Muscle layer of colon (tissue), 2 donors: ENCODE measurements at regions not wholly inside any gene's neighbourhood (a gene's known extent, or its start where the extent isn't known, plus 50 kb on each side); places are given as distances from the start of the nearest gene placed in this dataset.

ENCODE experiments used
- H3K27ac ChIP-seq: one replicate; pipeline ENCODE4 v1.7.0; 2013; ENCODE audit warnings: low read depth, mild to moderate bottlenecking, low read length, moderate library complexity
- H3K27me3 ChIP-seq, 2 donors: one replicate each; pipeline ENCODE4 v1.7.0; 2013; ENCODE audit warnings: low read length in 2 of 2, mild to moderate bottlenecking in 2 of 2; ENCODE audit not compliant: insufficient read depth in 2 of 2, control insufficient read depth in 1 of 2
- H3K36me3 ChIP-seq: one replicate; pipeline ENCODE4 v1.7.0; 2013; ENCODE audit warnings: mild to moderate bottlenecking, low read length; ENCODE audit not compliant: insufficient read depth
- H3K4me1 ChIP-seq: one replicate; pipeline ENCODE4 v1.7.0; 2013; ENCODE audit warnings: mild to moderate bottlenecking, low read length; ENCODE audit not compliant: insufficient read depth
- H3K4me3 ChIP-seq, 2 donors: one replicate each; pipeline ENCODE4 v1.7.0; 2013; ENCODE audit warnings: low read length in 2 of 2, low read depth in 1 of 2, mild to moderate bottlenecking in 1 of 2, moderate library complexity in 1 of 2
- H3K9ac ChIP-seq: one replicate; pipeline ENCODE4 v1.7.0; 2013; ENCODE audit warnings: low read length
- H3K9me3 ChIP-seq: one replicate; pipeline ENCODE4 v1.7.0; 2013; ENCODE audit warnings: mild to moderate bottlenecking, low read length
- donor health status: abdominal sarcoma.
- donor health status: Adenocarcinoma of cecum.

GRCh38 chr20:24165301-24166122, 176.9 kb upstream of the GGTLC1 start:
- Histone ChIP-seq H3K9me3 (no peaks in the 10 kb centered on the region), H3K9ac (no peak overlapping the region), H3K36me3 (no peaks in the 10 kb centered on the region), H3K27ac (no peak overlapping the region), H3K4me3 (no peak overlapping the region), H3K4me1 (peaks cover 17% of the 10 kb centered on the region), H3K27me3 (no peaks in the 10 kb centered on the region)

GRCh38 chr20:24164360-24164759, 175.8 kb upstream of the GGTLC1 start:
- Histone ChIP-seq H3K4me1 (peaks cover 17% of the 10 kb centered on the region), H3K9ac (no peak overlapping the region), H3K4me3 (no peak overlapping the region), H3K9me3 (no peaks in the 10 kb centered on the region), H3K27me3 (no peaks in the 10 kb centered on the region), H3K36me3 (no peaks in the 10 kb centered on the region), H3K27ac (no peak overlapping the region)

GRCh38 chr20:24163506-24163905, 174.9 kb upstream of the GGTLC1 start:
- Histone ChIP-seq H3K27me3 (no peaks in the 10 kb centered on the region), H3K4me1 (peaks cover 17% of the 10 kb centered on the region), H3K27ac (no peak overlapping the region), H3K36me3 (no peaks in the 10 kb centered on the region), H3K9ac (no peak overlapping the region), H3K9me3 (no peaks in the 10 kb centered on the region), H3K4me3 (no peak overlapping the region)

GRCh38 chr20:24160563-24161281, 172.1 kb upstream of the GGTLC1 start:
- Histone ChIP-seq H3K4me1 (peaks cover 13% of the 10 kb centered on the region), H3K27ac (no peak overlapping the region), H3K4me3 (no peak overlapping the region), H3K9me3 (no peaks in the 10 kb centered on the region), H3K27me3 (no peaks in the 10 kb centered on the region), H3K36me3 (no peaks in the 10 kb centered on the region), H3K9ac (no peak overlapping the region)

- Histone ChIP-seq H3K4me1 (no peaks in the 10 kb centered on the region), H3K4me3 (no peak overlapping the region), H3K9me3 (no peaks in the 10 kb centered on the region), H3K27ac (no peak overlapping the region), H3K36me3 (no peaks in the 10 kb centered on the region), H3K9ac (no peak overlapping the region), H3K27me3 (no peaks in the 10 kb centered on the region)
These were observed 169.7 kb upstream of the GGTLC1 start for GRCh38 chr20:24158281-24158680.

- no peaks in the 10 kb centered on the region for H3K27me3 ChIP-seq
- no peaks in the 10 kb centered on the region for H3K4me1 ChIP-seq
- no peaks in the 10 kb centered on the region for H3K36me3 ChIP-seq
- H3K9ac ChIP-seq: no peak overlapping the region
- no peak overlapping the region for H3K27ac ChIP-seq
- no peak overlapping the region for H3K4me3 ChIP-seq
- no peaks in the 10 kb centered on the region for H3K9me3 ChIP-seq
These were observed 168.6 kb upstream of the GGTLC1 start for GRCh38 chr20:24157213-24157612.

GRCh38 chr20:24153101-24154040, 164.8 kb upstream of the GGTLC1 start:
- no peaks in the 10 kb centered on the region for H3K9me3 ChIP-seq
- no peak overlapping the region for H3K27ac ChIP-seq
- H3K27me3 ChIP-seq: no peaks in the 10 kb centered on the region
- no peak overlapping the region for H3K4me3 ChIP-seq
- H3K36me3 ChIP-seq: no peaks in the 10 kb centered on the region
- H3K9ac ChIP-seq: no peak overlapping the region
- no peaks in the 10 kb centered on the region for H3K4me1 ChIP-seq

GRCh38 chr20:24151621-24152294, 163.2 kb upstream of the GGTLC1 start:
- no peaks in the 10 kb centered on the region for H3K9me3 ChIP-seq
- H3K4me1 ChIP-seq: no peaks in the 10 kb centered on the region
- no peak overlapping the region for H3K4me3 ChIP-seq
- H3K36me3 ChIP-seq: no peaks in the 10 kb centered on the region
- no peak overlapping the region for H3K9ac ChIP-seq
- H3K27ac ChIP-seq: no peak overlapping the region
- no peaks in the 10 kb centered on the region for H3K27me3 ChIP-seq

- Histone ChIP-seq H3K9ac (no peak overlapping the region), H3K4me3 (no peak overlapping the region), H3K27ac (no peak overlapping the region), H3K36me3 (no peaks in the 10 kb centered on the region), H3K4me1 (no peaks in the 10 kb centered on the region), H3K9me3 (no peaks in the 10 kb centered on the region), H3K27me3 (no peaks in the 10 kb centered on the region)
These were observed 161.8 kb upstream of the GGTLC1 start for GRCh38 chr20:24150406-24150805.

- no peaks in the 10 kb centered on the region for H3K36me3 ChIP-seq
- no peaks in the 10 kb centered on the region for H3K27me3 ChIP-seq
- H3K4me3 ChIP-seq: no peak overlapping the region
- no peaks in the 10 kb centered on the region for H3K9me3 ChIP-seq
- no peak overlapping the region for H3K9ac ChIP-seq
- no peaks in the 10 kb centered on the region for H3K4me1 ChIP-seq
- no peak overlapping the region for H3K27ac ChIP-seq
These were observed 161.3 kb upstream of the GGTLC1 start for GRCh38 chr20:24149881-24150307.

- Histone ChIP-seq H3K9ac (no peak overlapping the region), H3K4me3 (no peak overlapping the region), H3K27me3 (no peaks in the 10 kb centered on the region), H3K27ac (no peak overlapping the region), H3K36me3 (no peaks in the 10 kb centered on the region), H3K9me3 (no peaks in the 10 kb centered on the region), H3K4me1 (no peaks in the 10 kb centered on the region)
These were observed 160.6 kb upstream of the GGTLC1 start for GRCh38 chr20:24149175-24149574.
